ENCODE measurements at regions not wholly inside any gene's neighbourhood (a gene's known extent, or its start where the extent isn't known, plus 50 kb on each side); places are given as distances from the start of the nearest gene placed in this dataset.
A peak's percentile ranks its signal among the peaks of the same experiment; 100 is the strongest.

DNA sequence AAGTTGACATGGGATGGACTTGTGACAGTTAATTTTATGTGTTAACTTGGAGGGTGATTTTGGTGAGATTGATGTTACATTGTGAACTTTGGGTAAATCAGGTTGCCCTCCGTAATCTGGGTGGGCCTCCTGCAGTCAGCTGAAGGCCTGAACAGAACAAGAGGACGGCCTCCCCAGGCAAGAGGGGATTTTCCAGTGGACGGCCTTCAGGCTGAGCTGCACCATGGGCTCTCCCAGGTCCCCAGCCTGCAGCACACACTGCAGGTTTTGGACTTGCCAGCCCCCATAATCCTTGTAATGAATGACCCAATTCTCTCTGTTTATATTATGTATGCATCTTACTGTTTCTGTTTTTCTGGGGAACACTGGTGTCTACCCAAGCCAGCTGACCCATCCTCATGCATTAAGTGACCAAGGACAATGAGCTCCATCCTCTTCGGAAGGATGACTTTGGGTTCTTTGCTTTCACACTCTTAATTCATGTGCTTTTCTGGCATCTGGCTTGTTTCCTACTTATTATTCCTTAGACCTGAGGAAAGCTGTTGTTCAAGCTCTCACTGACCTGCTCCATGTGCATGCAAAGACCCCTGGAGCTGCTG is 64.2 kb downstream of the DACT2 start:
- no peaks in the 10 kb centered on the region for H3K9me2 ChIP-seq (replicated peaks; ENCODE audit: insufficient read depth, low read length)

DNA sequence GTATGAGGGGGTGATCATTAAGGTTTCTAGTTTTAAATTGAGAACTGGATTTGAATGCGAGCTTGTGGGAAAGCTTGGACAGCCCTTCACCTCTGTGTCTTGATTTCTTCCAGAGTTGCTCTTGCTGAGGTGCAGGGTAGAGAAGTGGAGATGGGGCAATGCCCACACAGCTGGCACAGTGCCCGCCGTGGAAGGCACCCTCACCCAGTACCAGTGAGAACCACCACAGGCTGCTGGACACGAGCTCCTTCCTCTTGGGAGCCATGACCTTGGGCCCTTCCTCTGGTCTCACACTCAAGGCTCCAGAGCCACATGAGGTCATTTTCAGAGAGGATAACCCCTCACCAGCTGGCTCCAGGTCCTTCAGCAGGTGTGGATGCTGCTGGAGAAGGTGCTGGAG is 67.3 kb downstream of the DACT2 start:
- no peak for DNase-seq
- Histone ChIP-seq H3K9me3 (ENCODE audit: low read length) (no peaks in the 10 kb centered on the region), H3K4me3 (ENCODE audit: low read length) (no peak overlapping the region), H3K4me2 (ENCODE audit: low read depth, low read length, poor library complexity, severe bottlenecking) (no peak overlapping the region), H4K20me1 (ENCODE audit: insufficient read depth, low read depth, low read length) (no peaks in the 10 kb centered on the region), H3K4me1 (ENCODE audit: low read length) (no peaks in the 10 kb centered on the region), H3K9ac (ENCODE audit: low read length) (no peak overlapping the region), H3K36me3 (ENCODE audit: insufficient read depth, low read length) (no peaks in the 10 kb centered on the region), H2AFZ (ENCODE audit: low read length) (no peak overlapping the region), H3K9me2 (replicated peaks; ENCODE audit: insufficient read depth, low read length) (no peaks in the 10 kb centered on the region), H3K27me3 (ENCODE audit: low read length) (no peaks in the 10 kb centered on the region), H3K79me2 (ENCODE audit: low read length) (no peaks in the 10 kb centered on the region), H3K27ac (ENCODE audit: low read length) (no peak overlapping the region)

More for the DNA sequence above, 64.2 kb downstream of the DACT2 start:
- Histone ChIP-seq H3K79me2 (ENCODE audit: low read length) (no peaks in the 10 kb centered on the region), H3K27me3 (ENCODE audit: low read length) (no peaks in the 10 kb centered on the region), H2AFZ (ENCODE audit: low read length) (no peak overlapping the region), H3K4me1 (ENCODE audit: low read length) (no peaks in the 10 kb centered on the region), H3K9ac (ENCODE audit: low read length) (no peak overlapping the region), H3K36me3 (ENCODE audit: insufficient read depth, low read length) (no peaks in the 10 kb centered on the region), H3K27ac (ENCODE audit: low read length) (no peak overlapping the region), H3K4me3 (ENCODE audit: low read length) (no peak overlapping the region), H3K9me3 (ENCODE audit: low read length) (no peaks in the 10 kb centered on the region), H3K4me2 (ENCODE audit: low read depth, low read length, poor library complexity, severe bottlenecking) (no peak overlapping the region), H4K20me1 (ENCODE audit: insufficient read depth, low read depth, low read length) (no peaks in the 10 kb centered on the region)
- DNase-seq, result no peak

DNA sequence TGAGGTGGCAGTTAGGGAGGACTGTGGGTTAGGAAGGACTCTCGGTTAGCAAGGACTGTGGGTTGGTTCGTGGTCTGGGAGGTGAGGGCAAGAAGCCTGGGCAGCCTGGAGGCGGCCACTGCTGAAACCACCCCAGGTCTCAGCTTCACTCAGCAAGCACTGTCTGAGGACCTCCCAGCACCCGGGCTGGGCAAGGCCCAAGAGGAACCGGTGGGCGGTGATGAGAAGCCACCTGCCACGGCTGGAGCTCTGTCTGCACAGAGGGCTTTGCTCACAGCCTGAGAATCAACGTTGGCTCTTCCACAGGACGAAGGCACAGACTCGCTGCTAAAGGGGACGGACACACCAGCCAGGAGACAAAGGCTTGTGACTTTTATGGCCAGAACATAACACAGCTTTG is 69.3 kb downstream of the DACT2 start:
- no peaks in the 10 kb centered on the region for H3K9me2 ChIP-seq (replicated peaks; ENCODE audit: insufficient read depth, low read length)
- H4K20me1 ChIP-seq (ENCODE audit: insufficient read depth, low read depth, low read length), result no peaks in the 10 kb centered on the region
- no peaks in the 10 kb centered on the region for H3K4me1 ChIP-seq (ENCODE audit: low read length)
- H3K9ac ChIP-seq (ENCODE audit: low read length), result no peak overlapping the region
- DNase-seq, result no peak
- H3K36me3 ChIP-seq (ENCODE audit: insufficient read depth, low read length), result no peaks in the 10 kb centered on the region
- no peak overlapping the region for H3K4me2 ChIP-seq (ENCODE audit: low read depth, low read length, poor library complexity, severe bottlenecking)
- H3K27ac ChIP-seq (ENCODE audit: low read length), result no peak overlapping the region
- no peaks in the 10 kb centered on the region for H3K79me2 ChIP-seq (ENCODE audit: low read length)
- no peaks in the 10 kb centered on the region for H3K9me3 ChIP-seq (ENCODE audit: low read length)
- H2AFZ ChIP-seq (ENCODE audit: low read length), result no peak overlapping the region
- H3K4me3 ChIP-seq (ENCODE audit: low read length), result no peak overlapping the region
- no peaks in the 10 kb centered on the region for H3K27me3 ChIP-seq (ENCODE audit: low read length)

DNA sequence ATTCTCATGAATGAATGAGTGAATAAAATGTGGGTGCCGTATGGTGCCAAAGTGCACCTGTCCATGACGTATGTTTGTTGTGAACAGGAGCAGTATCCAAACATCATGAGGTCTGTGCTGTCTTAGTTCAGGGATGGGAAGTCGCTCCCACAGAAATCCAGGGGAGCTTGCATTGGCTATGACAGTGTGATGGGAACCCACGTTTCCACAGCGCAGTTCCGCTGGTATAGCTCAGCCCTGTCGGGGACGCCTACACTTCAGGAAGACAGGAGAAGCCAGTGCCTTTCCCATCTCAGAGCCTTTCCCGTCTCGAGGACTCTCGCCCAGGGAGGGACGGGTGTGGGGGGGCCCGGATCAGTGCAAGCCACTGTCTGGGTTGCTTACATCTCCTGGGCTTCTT is 69.8 kb downstream of the DACT2 start:
- H3K36me3 ChIP-seq (ENCODE audit: insufficient read depth, low read length), result no peaks in the 10 kb centered on the region
- no peak overlapping the region for H2AFZ ChIP-seq (ENCODE audit: low read length)
- peak; percentile 9 for DNase-seq
- no peaks in the 10 kb centered on the region for H3K4me1 ChIP-seq (ENCODE audit: low read length)
- no peak overlapping the region for H3K4me3 ChIP-seq (ENCODE audit: low read length)
- no peaks in the 10 kb centered on the region for H3K27me3 ChIP-seq (ENCODE audit: low read length)
- no peak overlapping the region for H3K27ac ChIP-seq (ENCODE audit: low read length)
- no peaks in the 10 kb centered on the region for H3K9me2 ChIP-seq (replicated peaks; ENCODE audit: insufficient read depth, low read length)
- no peaks in the 10 kb centered on the region for H4K20me1 ChIP-seq (ENCODE audit: insufficient read depth, low read depth, low read length)
- no peak overlapping the region for H3K4me2 ChIP-seq (ENCODE audit: low read depth, low read length, poor library complexity, severe bottlenecking)
- no peak overlapping the region for H3K9ac ChIP-seq (ENCODE audit: low read length)
- H3K79me2 ChIP-seq (ENCODE audit: low read length), result no peaks in the 10 kb centered on the region
- no peaks in the 10 kb centered on the region for H3K9me3 ChIP-seq (ENCODE audit: low read length)

DNA sequence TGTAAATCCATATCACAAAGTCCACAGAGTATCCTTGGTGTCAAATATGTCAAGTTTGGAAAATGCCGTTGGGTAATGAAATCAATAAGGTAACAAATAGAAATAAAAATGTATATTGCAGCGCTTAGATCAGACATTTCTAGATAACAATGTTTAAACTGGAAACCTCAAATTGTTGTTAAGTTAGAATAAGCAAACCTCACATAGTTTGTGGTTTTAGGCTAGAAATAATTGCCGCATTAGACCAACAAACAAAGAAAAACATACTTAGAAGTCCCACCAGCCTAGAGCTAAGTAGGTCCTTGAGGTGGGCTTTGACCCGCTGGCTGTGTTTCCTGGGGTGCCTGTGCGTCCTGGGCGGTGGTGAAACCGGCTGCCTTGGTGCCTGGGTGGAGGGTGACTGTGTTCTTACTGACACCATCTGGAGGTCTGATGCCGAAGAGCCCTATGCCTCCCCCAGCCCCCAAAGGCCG is 71.4 kb downstream of the DACT2 start:
- H3K4me3 ChIP-seq (ENCODE audit: low read length), result no peak overlapping the region
- H3K27me3 ChIP-seq (ENCODE audit: low read length), result no peaks in the 10 kb centered on the region

DNA sequence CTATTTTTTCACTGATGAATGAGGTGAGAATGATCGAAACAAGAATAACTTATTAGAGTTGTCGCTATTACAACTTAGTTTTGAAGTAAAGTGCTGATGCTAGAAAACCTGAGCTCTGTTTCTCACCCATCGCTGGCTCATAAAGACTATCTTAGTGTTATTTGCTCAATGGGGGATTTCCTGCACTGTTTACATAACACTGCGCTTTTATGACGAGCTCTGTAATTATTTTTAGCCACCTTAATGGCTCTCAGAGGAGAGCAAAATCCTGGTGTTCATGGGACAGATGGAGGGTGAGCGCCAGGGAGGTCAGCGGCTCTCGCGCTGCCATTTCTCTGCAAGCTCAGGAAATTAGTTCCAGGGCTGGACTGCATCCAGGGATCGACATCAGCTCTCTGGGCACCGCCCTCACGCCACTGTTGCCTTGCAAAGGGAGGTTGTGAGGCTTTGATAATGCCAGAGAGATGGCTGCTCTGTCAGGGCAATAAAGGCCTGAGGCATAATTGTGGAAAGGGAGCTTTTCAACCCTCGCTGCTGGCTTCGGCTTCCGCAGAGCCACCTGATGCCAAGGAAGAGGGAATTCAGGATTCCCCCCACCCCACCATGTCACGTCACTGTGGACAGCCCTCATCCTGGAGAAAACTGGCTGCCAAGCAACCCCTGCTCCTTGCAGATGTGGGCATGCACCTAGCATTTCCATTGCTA is 72.0 kb downstream of the DACT2 start:
- H3K79me2 ChIP-seq (ENCODE audit: low read length), result no peaks in the 10 kb centered on the region
- no peak overlapping the region for H2AFZ ChIP-seq (ENCODE audit: low read length)
- no peaks in the 10 kb centered on the region for H4K20me1 ChIP-seq (ENCODE audit: insufficient read depth, low read depth, low read length)
- H3K9me2 ChIP-seq (replicated peaks; ENCODE audit: insufficient read depth, low read length), result no peaks in the 10 kb centered on the region
- no peaks in the 10 kb centered on the region for H3K36me3 ChIP-seq (ENCODE audit: insufficient read depth, low read length)
- no peaks in the 10 kb centered on the region for H3K27me3 ChIP-seq (ENCODE audit: low read length)
- H3K27ac ChIP-seq (ENCODE audit: low read length), result no peak overlapping the region
- no peaks in the 10 kb centered on the region for H3K9me3 ChIP-seq (ENCODE audit: low read length)
- peak; percentile 1 for DNase-seq
- no peak overlapping the region for H3K9ac ChIP-seq (ENCODE audit: low read length)
- no peaks in the 10 kb centered on the region for H3K4me1 ChIP-seq (ENCODE audit: low read length)
- no peak overlapping the region for H3K4me2 ChIP-seq (ENCODE audit: low read depth, low read length, poor library complexity, severe bottlenecking)
- H3K4me3 ChIP-seq (ENCODE audit: low read length), result no peak overlapping the region

More for the DNA sequence above, 71.4 kb downstream of the DACT2 start:
- H3K9ac ChIP-seq (ENCODE audit: low read length), result no peak overlapping the region
- H4K20me1 ChIP-seq (ENCODE audit: insufficient read depth, low read depth, low read length), result no peaks in the 10 kb centered on the region
- peak; percentile 27 for DNase-seq
- no peaks in the 10 kb centered on the region for H3K79me2 ChIP-seq (ENCODE audit: low read length)
- H3K27ac ChIP-seq (ENCODE audit: low read length), result no peak overlapping the region
- H2AFZ ChIP-seq (ENCODE audit: low read length), result no peak overlapping the region
- no peaks in the 10 kb centered on the region for H3K4me1 ChIP-seq (ENCODE audit: low read length)
- no peaks in the 10 kb centered on the region for H3K9me2 ChIP-seq (replicated peaks; ENCODE audit: insufficient read depth, low read length)
- no peaks in the 10 kb centered on the region for H3K36me3 ChIP-seq (ENCODE audit: insufficient read depth, low read length)
- no peak overlapping the region for H3K4me2 ChIP-seq (ENCODE audit: low read depth, low read length, poor library complexity, severe bottlenecking)
- H3K9me3 ChIP-seq (ENCODE audit: low read length), result no peaks in the 10 kb centered on the region

DNA sequence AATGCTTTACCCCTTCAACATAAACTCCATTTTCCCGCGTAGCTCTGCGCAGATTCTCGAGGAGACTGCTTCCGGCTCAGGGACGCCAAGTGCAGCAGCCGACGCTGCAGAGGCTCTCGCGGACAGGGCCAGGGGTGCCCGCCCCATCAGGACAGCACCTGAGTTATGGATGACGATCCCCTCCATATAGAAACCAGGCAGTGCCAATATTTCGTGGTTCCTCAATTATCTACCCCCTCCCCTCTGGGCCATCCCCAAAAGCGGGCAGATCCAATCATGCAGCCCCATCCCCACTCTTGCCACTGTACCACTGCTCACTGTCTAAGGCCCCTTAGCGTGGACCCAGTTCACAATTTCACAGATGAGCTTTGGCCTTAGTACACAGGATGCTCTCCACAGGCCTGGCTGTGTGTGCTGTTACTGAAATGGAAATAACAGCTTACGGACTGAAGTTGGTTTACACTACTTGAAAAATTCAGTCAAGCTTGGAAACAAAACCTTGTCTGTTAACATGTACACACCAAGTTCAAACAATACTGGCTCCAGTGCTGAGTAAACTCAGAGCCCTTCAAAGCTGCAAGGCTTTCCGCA is 74.5 kb downstream of the DACT2 start:
- H3K27me3 ChIP-seq (ENCODE audit: low read length), result no peaks in the 10 kb centered on the region
- no peaks in the 10 kb centered on the region for H3K79me2 ChIP-seq (ENCODE audit: low read length)
- H3K9me2 ChIP-seq (replicated peaks; ENCODE audit: insufficient read depth, low read length), result no peaks in the 10 kb centered on the region
- H3K4me2 ChIP-seq (ENCODE audit: low read depth, low read length, poor library complexity, severe bottlenecking), result no peak overlapping the region
- H3K36me3 ChIP-seq (ENCODE audit: insufficient read depth, low read length), result no peaks in the 10 kb centered on the region
- no peaks in the 10 kb centered on the region for H3K4me1 ChIP-seq (ENCODE audit: low read length)
- H3K9ac ChIP-seq (ENCODE audit: low read length), result no peak overlapping the region
- DNase-seq, result no peak
- H3K9me3 ChIP-seq (ENCODE audit: low read length), result no peaks in the 10 kb centered on the region
- H2AFZ ChIP-seq (ENCODE audit: low read length), result no peak overlapping the region
- no peaks in the 10 kb centered on the region for H4K20me1 ChIP-seq (ENCODE audit: insufficient read depth, low read depth, low read length)
- no peak overlapping the region for H3K4me3 ChIP-seq (ENCODE audit: low read length)
- no peak overlapping the region for H3K27ac ChIP-seq (ENCODE audit: low read length)

DNA sequence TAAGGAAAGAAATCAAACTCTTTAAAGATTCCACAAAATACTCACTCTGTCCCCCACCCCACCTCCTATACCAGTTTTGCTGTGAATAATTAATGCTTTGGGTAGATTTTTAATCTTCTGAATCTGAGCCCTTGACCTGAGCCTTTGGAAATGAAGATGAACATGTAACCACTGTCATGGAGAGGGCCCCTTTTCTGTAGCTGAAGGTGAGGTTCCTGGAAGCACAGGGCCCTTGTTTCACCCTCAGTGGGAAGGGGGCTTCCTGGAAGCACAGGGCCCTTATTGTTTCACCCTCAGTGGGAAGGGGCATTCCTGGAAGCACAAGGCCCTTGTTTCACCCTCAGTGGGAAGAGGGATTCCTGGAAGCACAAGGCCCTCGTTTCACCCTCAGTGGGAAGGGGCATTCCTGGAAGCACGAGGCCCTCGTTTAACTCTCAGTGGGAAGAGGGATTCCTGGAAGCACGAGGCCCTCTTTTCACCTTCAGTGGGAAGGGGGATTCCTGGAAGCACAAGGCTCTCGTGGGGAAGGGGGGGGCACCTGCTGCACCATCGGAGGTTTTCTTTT is 75.7 kb downstream of the DACT2 start:
- no peak overlapping the region for H3K4me2 ChIP-seq (ENCODE audit: low read depth, low read length, poor library complexity, severe bottlenecking)
- H3K4me3 ChIP-seq (ENCODE audit: low read length), result no peak overlapping the region
- no peaks in the 10 kb centered on the region for H3K9me3 ChIP-seq (ENCODE audit: low read length)
- H3K36me3 ChIP-seq (ENCODE audit: insufficient read depth, low read length), result no peaks in the 10 kb centered on the region
- H4K20me1 ChIP-seq (ENCODE audit: insufficient read depth, low read depth, low read length), result no peaks in the 10 kb centered on the region
- DNase-seq, result peak; percentile 31
- no peaks in the 10 kb centered on the region for H3K4me1 ChIP-seq (ENCODE audit: low read length)
- H3K9ac ChIP-seq (ENCODE audit: low read length), result no peak overlapping the region
- H3K27ac ChIP-seq (ENCODE audit: low read length), result no peak overlapping the region
- no peaks in the 10 kb centered on the region for H3K27me3 ChIP-seq (ENCODE audit: low read length)
- H2AFZ ChIP-seq (ENCODE audit: low read length), result no peak overlapping the region
- H3K79me2 ChIP-seq (ENCODE audit: low read length), result no peaks in the 10 kb centered on the region
- H3K9me2 ChIP-seq (replicated peaks; ENCODE audit: insufficient read depth, low read length), result no peaks in the 10 kb centered on the region

Data from Karpas-422 (cell line).